GM21786 (cell line): ENCODE measurements at regions not wholly inside any gene's neighbourhood (a gene's known extent, or its start where the extent isn't known, plus 50 kb on each side); places are given as distances from the start of the nearest gene placed in this dataset.

Experiments used
- ATAC-seq: cut with Tn5 transposase; IDR thresholded peaks from one replicate; pipeline ENCODE4 v1.9.1; 2021; ENCODE audit not compliant: unreplicated experiment

DNA sequence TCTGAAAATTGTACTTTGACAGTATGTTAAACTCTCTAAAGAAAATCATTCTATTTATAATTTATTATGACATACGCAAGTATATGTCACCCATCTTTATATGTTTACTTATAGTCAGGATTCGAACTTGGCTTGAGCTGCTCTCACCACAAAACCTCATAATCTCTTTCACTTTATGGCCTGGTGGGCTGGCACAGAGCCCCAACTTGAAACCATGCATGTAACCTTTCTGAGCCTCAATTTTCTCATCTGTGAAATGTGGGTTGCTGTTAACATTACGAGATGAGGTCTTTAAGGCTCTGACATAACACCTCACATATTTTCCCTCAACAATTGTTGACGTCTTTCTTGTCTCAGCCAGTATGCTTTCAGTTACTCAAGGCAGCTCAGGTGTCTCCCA is 69.4 kb upstream of the PFN2 start:
- ATAC-seq = no peak

DNA sequence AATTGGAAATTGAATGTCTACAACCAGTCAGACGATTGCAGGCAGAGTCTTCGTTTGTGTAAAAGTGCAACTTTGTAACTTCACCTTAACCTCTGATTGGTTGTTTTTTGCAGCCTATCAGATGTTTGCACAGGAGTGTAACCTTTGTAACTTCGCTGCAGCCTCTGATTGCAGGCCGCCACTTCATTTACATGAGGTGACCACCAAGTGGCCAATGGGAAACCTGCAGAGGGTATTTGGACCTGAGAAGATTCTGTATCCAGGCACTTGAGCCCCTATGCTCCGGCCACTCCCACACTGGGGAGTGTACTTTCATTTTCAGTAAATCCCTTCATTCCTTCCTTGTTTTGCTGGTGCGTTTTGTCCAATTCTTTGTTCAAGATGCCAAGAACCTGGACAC is 68.1 kb upstream of the PFN2 start:
- no peak for ATAC-seq

DNA sequence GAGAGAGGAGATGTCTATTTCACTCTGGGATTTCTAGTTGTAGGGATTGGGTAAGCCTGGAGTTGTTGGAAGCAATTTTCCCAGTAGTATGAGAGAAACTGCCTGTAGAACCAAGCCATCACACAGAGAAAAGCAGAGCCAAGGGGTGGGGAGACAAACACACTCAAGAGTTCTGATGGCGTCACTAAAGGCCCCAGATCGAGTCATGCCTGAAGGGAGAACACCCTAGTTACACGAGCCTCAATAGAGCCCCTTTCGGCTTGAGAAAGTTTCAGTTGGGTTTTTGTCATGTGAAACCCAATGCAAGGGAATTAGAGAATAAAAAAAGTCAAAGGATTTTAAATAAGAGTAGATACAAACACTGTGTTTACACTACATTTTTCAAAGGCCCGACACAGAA is 66.1 kb upstream of the PFN2 start:
- no peak for ATAC-seq

DNA sequence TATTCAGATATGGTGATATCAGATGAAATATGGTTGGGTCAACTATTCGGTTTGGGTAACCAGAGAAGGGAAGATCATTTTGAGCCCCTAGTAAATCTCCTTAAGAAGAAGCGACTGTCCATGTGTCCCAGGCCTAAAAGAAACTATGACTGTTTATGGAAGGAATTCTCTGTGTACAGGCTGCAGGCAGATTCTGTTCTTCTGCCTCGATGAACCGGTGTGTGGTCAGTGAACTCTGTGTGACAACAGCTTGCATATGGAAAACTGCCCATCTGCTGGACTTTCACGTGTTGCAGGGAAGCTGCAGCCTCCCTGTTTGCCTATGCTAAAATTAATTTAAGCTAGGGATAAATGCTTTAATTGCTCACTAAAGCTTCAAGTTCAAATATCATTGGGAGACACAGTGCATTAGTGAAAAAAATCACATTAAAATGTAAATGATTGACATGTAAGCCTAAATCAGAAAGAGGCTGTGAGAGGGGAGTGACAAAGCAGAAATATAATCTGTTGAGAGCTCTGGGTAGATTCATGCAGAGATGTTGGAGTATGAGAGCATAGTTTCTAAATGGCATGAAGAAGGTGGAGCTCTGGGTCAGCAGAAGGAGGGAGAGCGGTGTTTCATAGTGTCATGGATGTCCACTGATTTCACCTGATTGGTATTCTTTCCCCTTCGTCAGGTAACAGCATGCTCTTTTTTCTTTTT is 65.4 kb upstream of the PFN2 start:
- no peak for ATAC-seq

DNA sequence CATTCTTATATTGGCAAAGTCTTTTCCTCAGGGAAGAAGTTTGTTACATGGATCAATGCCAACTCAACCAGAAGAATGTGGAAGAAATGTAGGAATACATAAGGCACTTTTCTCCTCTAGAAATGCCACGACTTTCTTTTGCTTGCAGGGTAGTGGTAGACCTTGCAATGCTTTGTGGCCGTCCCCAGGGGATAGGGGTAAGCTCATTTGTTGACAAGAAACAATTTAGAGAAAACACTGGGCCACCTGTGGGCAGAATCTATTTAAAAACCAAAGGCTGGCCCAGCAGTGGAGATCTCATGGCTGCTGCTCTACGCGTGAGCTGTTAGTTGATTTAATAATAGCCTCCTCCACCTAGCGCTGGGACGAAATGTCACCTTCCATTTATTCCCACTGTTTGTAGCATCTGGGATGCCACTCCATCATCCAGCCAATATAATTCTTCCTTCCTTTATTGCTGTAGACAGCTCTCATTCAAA is 64.6 kb upstream of the PFN2 start:
- ATAC-seq = no peak

DNA sequence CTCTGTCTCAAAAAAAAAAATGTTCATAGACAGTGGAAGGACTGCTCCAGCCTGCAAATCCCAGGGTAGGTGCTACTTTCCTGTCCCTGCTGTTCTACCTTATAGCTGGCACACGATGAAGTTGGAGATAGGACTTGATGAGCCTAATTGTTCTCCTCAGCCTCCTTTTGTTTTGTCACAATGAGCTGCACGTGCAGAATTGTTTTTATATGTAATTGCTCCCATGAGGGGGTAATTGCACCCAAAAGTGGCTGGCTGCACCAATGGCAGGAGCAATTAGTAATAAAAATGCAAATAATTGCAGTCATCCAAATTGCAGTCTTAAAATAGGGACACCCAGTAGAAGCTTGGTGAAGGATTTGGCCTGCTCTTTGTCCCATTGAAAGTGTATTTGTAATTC is 63.0 kb upstream of the PFN2 start:
- ATAC-seq = no peak

DNA sequence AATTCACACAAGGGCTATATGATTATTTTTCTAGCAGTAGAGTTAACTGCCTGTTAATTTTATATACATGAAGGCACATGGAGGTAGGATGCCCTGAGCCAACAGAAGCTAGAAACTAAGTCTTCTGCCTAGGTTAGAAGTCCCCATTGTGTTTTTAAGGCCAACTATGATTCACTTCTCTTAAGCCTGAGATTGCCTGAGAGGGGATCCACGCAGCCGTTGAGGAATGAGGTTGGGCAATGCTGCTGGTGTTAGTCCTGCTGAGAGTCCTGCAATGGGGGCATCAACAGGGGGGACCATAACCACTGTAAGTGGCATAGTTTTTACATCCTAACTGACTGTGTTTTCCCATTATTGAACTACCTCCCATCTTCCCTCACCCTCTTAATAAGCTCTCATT is 60.1 kb upstream of the PFN2 start:
- no peak for ATAC-seq

DNA sequence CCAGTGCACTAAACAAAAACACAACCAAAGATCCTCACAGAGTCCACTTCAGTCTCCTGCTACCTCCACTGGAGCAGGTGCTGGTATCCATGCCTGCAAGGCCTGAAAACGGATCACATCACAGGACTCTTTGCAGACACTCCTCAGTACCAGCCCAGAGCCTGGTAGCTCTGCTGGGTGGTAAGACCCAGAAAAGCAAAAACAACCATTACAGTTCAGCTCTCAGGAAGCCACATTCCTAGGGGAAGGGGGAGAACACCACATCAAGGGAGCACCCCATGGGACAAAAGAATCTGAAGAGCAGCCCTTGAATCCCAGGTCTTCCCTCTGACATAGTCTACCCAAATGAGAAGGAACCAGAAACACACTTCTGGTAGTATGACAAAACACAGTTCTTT is 52.5 kb upstream of the PFN2 start:
- no peak for ATAC-seq

DNA sequence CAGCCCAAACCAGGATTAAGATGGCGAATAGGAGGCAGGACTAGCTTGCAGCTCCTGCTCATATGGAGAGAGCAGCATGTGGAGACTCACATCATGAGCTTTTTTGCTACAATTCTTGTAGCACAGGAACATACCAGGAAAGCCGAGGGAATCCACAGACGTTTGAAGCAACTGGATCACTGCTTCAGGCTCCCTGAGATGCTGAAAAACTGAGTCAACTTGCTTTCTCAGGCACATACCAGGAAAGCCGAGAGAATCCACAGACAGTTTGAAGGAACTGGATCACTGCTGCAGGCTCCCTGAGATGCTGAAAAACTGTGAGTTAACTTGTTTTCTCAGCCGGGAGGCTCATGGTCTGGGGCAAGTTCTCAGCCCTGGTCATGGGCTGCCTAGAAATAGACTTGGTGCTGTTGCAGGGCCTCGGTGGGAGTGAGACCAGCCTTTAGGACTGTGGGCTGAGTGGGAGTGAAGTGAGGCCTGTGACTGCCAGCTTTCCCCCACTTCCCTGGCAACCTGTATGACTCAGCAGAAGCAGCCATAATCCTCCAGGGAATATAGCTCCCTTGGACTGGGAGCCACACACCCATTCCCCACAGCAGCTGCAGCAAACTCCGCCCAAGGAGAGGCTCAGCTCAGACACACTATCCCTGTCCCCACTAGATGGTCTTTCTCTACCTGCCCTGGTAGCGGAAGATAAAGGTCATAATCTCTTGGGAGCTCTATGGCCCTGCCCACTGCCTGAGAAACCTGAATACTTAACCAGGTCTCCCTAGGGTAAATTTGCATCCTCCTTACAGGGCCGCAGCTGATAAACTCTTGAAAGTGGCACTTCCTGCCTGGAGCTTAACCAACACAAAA is 51.9 kb upstream of the PFN2 start:
- peak; percentile 92 for ATAC-seq

DNA sequence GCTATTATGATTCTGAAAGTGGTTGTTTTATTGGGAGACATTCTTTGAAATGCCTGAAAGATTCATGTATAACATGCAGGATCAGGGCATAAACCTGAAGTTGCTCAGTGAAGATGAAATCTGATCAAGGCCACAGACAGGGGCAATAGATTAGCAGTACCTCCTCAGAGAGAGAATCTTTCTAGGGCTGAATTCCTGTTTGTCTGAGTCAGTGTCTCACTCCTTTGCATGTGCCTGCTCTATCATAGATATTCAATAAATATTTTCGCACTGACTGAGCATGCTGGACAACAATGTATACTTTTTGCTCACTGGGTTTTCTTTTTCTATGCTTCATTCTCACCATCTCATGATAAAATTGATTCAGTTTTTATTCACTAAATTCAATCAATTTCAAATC is 49.8 kb upstream of the PFN2 start:
- no peak for ATAC-seq
